H9 (cell line): ENCODE measurements at regions not wholly inside any gene's neighbourhood (a gene's known extent, or its start where the extent isn't known, plus 50 kb on each side); places are given as distances from the start of the nearest gene placed in this dataset.
"Not testable (repeated sequence)": the region's sequence is repeated elsewhere in the genome, so short reads cannot be mapped to it uniquely, and the experiment has no call there.

Experiments used
- DNase-seq: peaks from one replicate; pipeline ENCODE4 v3.0.0-alpha.2; 2017
- H2AFZ ChIP-seq: one replicate; pipeline ENCODE4 v1.6.1; 2013; ENCODE audit warnings: mild to moderate bottlenecking, low read length, control low read depth, moderate library complexity
- H2AK5ac ChIP-seq: 2 replicates; pipeline ENCODE4 v1.6.1; 2013; ENCODE audit warnings: low read length, control low read depth, mixed read lengths; ENCODE audit not compliant: insufficient read length
- H2BK120ac ChIP-seq: one replicate; pipeline ENCODE4 v1.6.1; 2013; ENCODE audit warnings: low read depth, mild to moderate bottlenecking, low read length, control low read depth, inconsistent platforms; ENCODE audit not compliant: poor library complexity, severe bottlenecking
- H2BK12ac ChIP-seq: 2 replicates; pipeline ENCODE4 v1.6.1; 2013; ENCODE audit warnings: low read length, control low read depth, mixed read lengths, low read depth; ENCODE audit not compliant: insufficient read length
- H2BK15ac ChIP-seq: 2 replicates; pipeline ENCODE4 v1.6.1; 2013; ENCODE audit warnings: low read depth, low read length, control low read depth
- H2BK20ac ChIP-seq: one replicate; pipeline ENCODE4 v1.6.1; 2013; ENCODE audit warnings: low read depth, mild to moderate bottlenecking, low read length, control low read depth, inconsistent platforms; ENCODE audit not compliant: poor library complexity, severe bottlenecking
- H2BK5ac ChIP-seq: 2 replicates; pipeline ENCODE4 v1.6.1; 2013; ENCODE audit warnings: low read length, control low read depth, mixed read lengths; ENCODE audit not compliant: insufficient read length
- H3K14ac ChIP-seq: 2 replicates; pipeline ENCODE4 v1.6.1; 2013; ENCODE audit warnings: low read length, control low read depth; ENCODE audit not compliant: insufficient read depth
- H3K18ac ChIP-seq: 2 replicates; pipeline ENCODE4 v1.6.1; 2013; ENCODE audit warnings: low read depth, mild to moderate bottlenecking, mixed read lengths, low read length, control low read depth; ENCODE audit not compliant: insufficient read length
- H3K23ac ChIP-seq: 2 replicates; pipeline ENCODE4 v1.6.1; 2013; ENCODE audit warnings: low read length, control low read depth, mixed read lengths, low read depth; ENCODE audit not compliant: insufficient read length
- H3K23me2 ChIP-seq: 2 replicates; pipeline ENCODE4 v1.6.1; 2013; ENCODE audit warnings: low read depth, mild to moderate bottlenecking, mixed read lengths, low read length, control low read depth; ENCODE audit not compliant: insufficient read length, poor library complexity, severe bottlenecking
- H3K27ac ChIP-seq: 2 replicates; pipeline ENCODE4 v1.5.1; 2013; ENCODE audit warnings: low read length, control low read depth, mixed read lengths, low read depth; ENCODE audit not compliant: insufficient read length
- H3K27me3 ChIP-seq: 2 replicates; pipeline ENCODE4 v1.6.1; 2013; ENCODE audit warnings: low read length, control low read depth, inconsistent platforms; ENCODE audit not compliant: insufficient read depth
- H3K4ac ChIP-seq: 2 replicates; pipeline ENCODE4 v1.6.1; 2013; ENCODE audit warnings: low read depth, mild to moderate bottlenecking, control low read depth, inconsistent platforms, low read length, moderate library complexity
- H3K4me1 ChIP-seq: 2 replicates; pipeline ENCODE4 v1.6.1; 2013; ENCODE audit warnings: low read length, control low read depth, inconsistent platforms; ENCODE audit not compliant: insufficient read depth
- H3K4me2 ChIP-seq: 2 replicates; pipeline ENCODE4 v1.6.1; 2013; ENCODE audit warnings: low read length, control low read depth, mixed read lengths; ENCODE audit not compliant: insufficient read length, insufficient read depth
- H3K56ac ChIP-seq: 2 replicates; pipeline ENCODE4 v1.6.1; 2013; ENCODE audit warnings: low read depth, mild to moderate bottlenecking, mixed read lengths, low read length, control low read depth; ENCODE audit not compliant: insufficient read length
- H3K79me1 ChIP-seq: 2 replicates; pipeline ENCODE4 v1.6.1; 2013; ENCODE audit warnings: low read depth, mild to moderate bottlenecking, moderate library complexity, low read length, control low read depth, inconsistent platforms; ENCODE audit not compliant: insufficient read depth, poor library complexity, severe bottlenecking
- H3K79me2 ChIP-seq: 2 replicates; pipeline ENCODE4 v1.6.1; 2013; ENCODE audit warnings: low read length, control low read depth, inconsistent platforms; ENCODE audit not compliant: insufficient read depth
- H3K9ac ChIP-seq: 2 replicates; pipeline ENCODE4 v1.6.1; 2013; ENCODE audit warnings: low read length, control low read depth, mixed read lengths; ENCODE audit not compliant: insufficient read length; ENCODE audit errors: extremely low read depth
- H3K9me3 ChIP-seq: one replicate; pipeline ENCODE4 v1.6.1; 2013; ENCODE audit warnings: low read depth, low read length, inconsistent platforms; ENCODE audit not compliant: control insufficient read depth
- H3T11ph ChIP-seq: one replicate; pipeline ENCODE4 v1.6.1; 2013; ENCODE audit warnings: mild to moderate bottlenecking, low read length, control low read depth, inconsistent platforms
- H4K20me1 ChIP-seq: one replicate; pipeline ENCODE4 v1.6.1; 2013; ENCODE audit not compliant: control insufficient read depth, insufficient read length, insufficient read depth
- H4K5ac ChIP-seq: 2 replicates; pipeline ENCODE4 v1.6.1; 2013; ENCODE audit warnings: low read depth, mild to moderate bottlenecking, mixed read lengths, low read length, control low read depth; ENCODE audit not compliant: insufficient read length
- H4K8ac ChIP-seq: replicated peaks from 2 replicates; pipeline ENCODE4 v1.6.1; 2013; ENCODE audit warnings: low read length, control low read depth, mixed read lengths, low read depth; ENCODE audit not compliant: insufficient read length
- H4K91ac ChIP-seq: 2 replicates; pipeline ENCODE4 v1.6.1; 2013; ENCODE audit warnings: low read depth, mild to moderate bottlenecking, moderate library complexity, mixed read lengths, low read length, control low read depth; ENCODE audit not compliant: insufficient read length
- H3K27ac Mint-ChIP-seq, 3 experiments: 2 replicates in 2 of 3; 3 replicates in 1 of 3; pipeline ENCODE4 v1.8.0; 2020 to 2021; ENCODE audit warnings: mixed read lengths in 3 of 3, mild to moderate bottlenecking in 1 of 3, moderate library complexity in 1 of 3
- H3K27me3 Mint-ChIP-seq: 2 replicates; pipeline ENCODE4 v1.8.0; 2021; ENCODE audit warnings: low read depth, mild to moderate bottlenecking, moderate library complexity, mixed read lengths
- H3K36me3 Mint-ChIP-seq, 3 experiments: 2 replicates in 2 of 3; 3 replicates in 1 of 3; pipeline ENCODE4 v1.8.0; 2020 to 2021; ENCODE audit warnings: low read depth in 3 of 3, mixed read lengths in 3 of 3; ENCODE audit not compliant: insufficient read depth in 1 of 3
- H3K4me1 Mint-ChIP-seq, 2 experiments: 2 replicates each; pipeline ENCODE4 v1.8.0; 2020; ENCODE audit warnings: mixed read lengths in 2 of 2
- H3K4me3 Mint-ChIP-seq, 2 experiments: 2 replicates in 1 of 2; 3 replicates in 1 of 2; pipeline ENCODE4 v1.8.0; 2020 to 2021; ENCODE audit warnings: mild to moderate bottlenecking in 2 of 2, mixed read lengths in 2 of 2, moderate library complexity in 1 of 2
- H3K9me3 Mint-ChIP-seq, 2 experiments: 2 replicates in 1 of 2; 3 replicates in 1 of 2; pipeline ENCODE4 v1.8.0; 2020; ENCODE audit warnings: mild to moderate bottlenecking in 2 of 2, mixed read lengths in 2 of 2, moderate library complexity in 1 of 2
- WGBS: extraction: QIAGEN DNeasy Blood & Tissue Kit; methylation state at CpG from one replicate; pipeline ENCODE4 v1.1.7; 2013; ENCODE audit warnings: missing lambda C conversion rate, low lambda C conversion rate, mixed read lengths; ENCODE audit not compliant: insufficient read length; ENCODE audit errors: extremely low coverage; 5-methylcytosine and 5-hydroxymethylcytosine counted together

DNA sequence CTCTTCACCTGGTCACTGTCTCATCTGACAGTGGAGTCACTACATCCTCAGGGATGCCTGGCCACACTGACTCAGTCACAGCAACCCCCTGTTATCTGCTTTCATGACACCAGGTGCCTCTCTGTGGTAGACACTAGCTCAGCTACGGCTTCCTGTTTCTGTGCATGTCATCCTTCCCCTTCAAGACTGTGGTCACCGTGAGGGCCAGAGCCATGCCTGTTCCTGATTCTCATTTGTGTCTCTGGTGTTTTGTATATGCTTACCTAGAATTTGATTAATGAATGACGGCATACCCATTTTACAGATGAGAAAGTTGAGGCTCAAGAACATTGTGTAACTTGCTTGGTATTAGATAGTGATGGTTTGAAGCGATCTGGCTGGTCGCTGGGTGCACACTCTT is 70.3 kb upstream of the KRTAP5-11 start:
- not testable (repeated sequence) for H2AFZ ChIP-seq, H3K27me3 ChIP-seq, H3K9me3 Mint-ChIP-seq, H4K8ac ChIP-seq, H3K27ac ChIP-seq, H3K4me2 ChIP-seq, H3K4me1 ChIP-seq, DNase-seq, H2BK20ac ChIP-seq, H3K4me3 Mint-ChIP-seq, H3K9ac ChIP-seq, H4K20me1 ChIP-seq, H3K79me1 ChIP-seq, H3K79me2 ChIP-seq, H3K27me3 Mint-ChIP-seq, H3K36me3 Mint-ChIP-seq, H3K56ac ChIP-seq, H3K4ac ChIP-seq, H4K91ac ChIP-seq, H4K5ac ChIP-seq, H2BK15ac ChIP-seq, H2BK120ac ChIP-seq, H2BK5ac ChIP-seq, H3T11ph ChIP-seq, H3K14ac ChIP-seq, H2AK5ac ChIP-seq, H3K18ac ChIP-seq, H3K9me3 ChIP-seq, H2BK12ac ChIP-seq, H3K23me2 ChIP-seq, H3K23ac ChIP-seq
- H3K27ac Mint-ChIP-seq = peak overlapping the region in 1 of 3 experiments; percentile 33; a peak in 2 of 7 replicates
- peaks cover 34 to 35% of the 10 kb centered on the region in 2 experiments for H3K4me1 Mint-ChIP-seq
- no CpG with 5 or more reads among the region's 5 CpGs for WGBS

DNA sequence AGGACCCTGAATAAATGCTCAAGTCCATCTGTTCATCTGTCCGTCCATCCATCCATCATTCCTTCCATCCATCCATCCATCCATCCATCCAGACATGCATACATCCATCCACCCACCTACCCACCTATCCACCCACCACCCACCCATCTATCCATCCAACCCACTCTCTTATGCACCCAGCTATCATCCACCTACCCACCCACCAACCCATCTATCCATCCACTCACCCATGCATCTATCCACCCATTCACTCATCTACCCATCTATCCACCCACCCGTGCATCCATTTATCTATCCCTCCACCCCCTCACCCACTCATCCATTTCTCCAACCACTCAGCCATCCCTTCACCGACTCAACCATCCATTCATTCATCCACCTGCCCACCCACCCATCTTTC is 71.7 kb upstream of the KRTAP5-11 start:
- not testable (repeated sequence) for H3K23ac ChIP-seq, H3K9ac ChIP-seq, H3K4me1 ChIP-seq, H4K5ac ChIP-seq, H3T11ph ChIP-seq, H3K27ac Mint-ChIP-seq, H2BK20ac ChIP-seq, H3K18ac ChIP-seq, H3K36me3 Mint-ChIP-seq, H3K56ac ChIP-seq, H3K27ac ChIP-seq, H3K23me2 ChIP-seq, H3K27me3 Mint-ChIP-seq, H2BK15ac ChIP-seq, H3K14ac ChIP-seq, H3K4me2 ChIP-seq, H3K9me3 ChIP-seq, DNase-seq, H3K27me3 ChIP-seq, H4K8ac ChIP-seq, H3K79me1 ChIP-seq, H2BK120ac ChIP-seq, H3K79me2 ChIP-seq, H3K4ac ChIP-seq, H2AK5ac ChIP-seq, H2BK12ac ChIP-seq, H4K20me1 ChIP-seq, H3K4me3 Mint-ChIP-seq, H2AFZ ChIP-seq, H2BK5ac ChIP-seq, H4K91ac ChIP-seq, H3K9me3 Mint-ChIP-seq
- peaks cover 33 to 34% of the 10 kb centered on the region in 2 experiments for H3K4me1 Mint-ChIP-seq
- WGBS = 100% methylated on average over 1 of the region's 3 CpGs
